Panc1 (cell line): ENCODE measurements at regions not wholly inside any gene's neighbourhood (a gene's known extent, or its start where the extent isn't known, plus 50 kb on each side); places are given as distances from the start of the nearest gene placed in this dataset.
A peak's percentile ranks its signal among the peaks of the same experiment; 100 is the strongest.

Experiments used
- ATAC-seq: fragments of 200-7000 bp; cut with Tn5 transposase; 2 replicates; pipeline ENCODE4 v1.9.1; 2020; ENCODE audit warnings: mild to moderate bottlenecking, moderate library complexity
- BruUV-seq: library from RNA; stranded (reverse); fragments of 400-500 nt; replicated peaks from 2 replicates; lab custom pipeline; 2021; lab: Mats Ljungman, UMichigan
- CTCF ChIA-PET: fragments of 300-600 bp; sonication (Branson Sonifier 250); formaldehyde crosslinking; loops from one replicate; lab custom pipeline; 2022; ENCODE audit warnings: antibody characterized with exemption; lab: Charles Lee
- POLR2A ChIA-PET: fragments of 300-600 bp; sonication (Branson Sonifier 250); formaldehyde crosslinking; loops from one replicate; lab custom pipeline; 2022; ENCODE audit warnings: antibody characterized with exemption; lab: Charles Lee
- DNase-seq: peaks from one replicate; pipeline ENCODE4 v3.0.0-alpha.2; 2010; ENCODE audit warnings: low read depth, low spot score
- H3K27ac ChIP-seq: 2 replicates; pipeline ENCODE4 v1.5.1; 2011; ENCODE audit warnings: mild to moderate bottlenecking, low read length, inconsistent platforms
- H3K27me3 ChIP-seq: fragments of 200-500 bp; sonication (Bioruptor generic); 2 replicates; pipeline ENCODE4 v1.6.0; 2014; ENCODE audit warnings: low read length, inconsistent platforms; ENCODE audit not compliant: control insufficient read depth, insufficient read depth
- H3K36me3 ChIP-seq: fragments of 200-500 bp; sonication (Bioruptor generic); 2 replicates; pipeline ENCODE4 v1.5.1; 2014; ENCODE audit warnings: inconsistent platforms, mild to moderate bottlenecking, low read length, moderate library complexity; ENCODE audit not compliant: control insufficient read depth, insufficient read depth
- H3K4me1 ChIP-seq: 2 replicates; pipeline ENCODE4 v1.5.1; 2011; ENCODE audit warnings: inconsistent platforms, mild to moderate bottlenecking, low read length, moderate library complexity; ENCODE audit not compliant: control insufficient read depth, insufficient read depth
- H3K4me3 ChIP-seq, 2 experiments: 2 replicates each; pipeline ENCODE4 v1.5.1; 2011 to 2012; ENCODE audit warnings: low read depth in 2 of 2, low read length in 2 of 2, mild to moderate bottlenecking in 2 of 2, inconsistent platforms in 1 of 2, moderate library complexity in 1 of 2
- H3K9me3 ChIP-seq: fragments of 200-500 bp; sonication (Bioruptor generic); 2 replicates; pipeline ENCODE4 v1.5.1; 2014; ENCODE audit warnings: low read depth, mild to moderate bottlenecking, inconsistent platforms, low read length, moderate library complexity; ENCODE audit not compliant: control insufficient read depth, insufficient read depth
- CTCF ChIP-seq: fragments of 450-650 bp; IDR thresholded peaks from 2 replicates; pipeline ENCODE4 v1.5.1; 2017; ENCODE audit warnings: mild to moderate bottlenecking
- POLR2AphosphoS5 ChIP-seq: IDR thresholded peaks from 2 replicates; pipeline ENCODE4 v1.6.1; 2012; ENCODE audit warnings: mild to moderate bottlenecking, low read depth, low read length, moderate library complexity
- REST ChIP-seq, 2 experiments: IDR thresholded peaks; 2 replicates each; pipeline ENCODE4 v1.6.1; 2011 to 2012; ENCODE audit warnings: low read depth in 2 of 2, control low read depth in 1 of 2, low read length in 1 of 2, mild to moderate bottlenecking in 1 of 2, moderate library complexity in 1 of 2; ENCODE audit not compliant: insufficient read depth in 1 of 2
- SIN3A ChIP-seq: IDR thresholded peaks from 2 replicates; pipeline ENCODE4 v1.6.1; 2012; ENCODE audit warnings: low read depth, mild to moderate bottlenecking, low read length, moderate library complexity, borderline replicate concordance; ENCODE audit not compliant: insufficient read depth
- TCF7L2 ChIP-seq: IDR thresholded peaks from 2 replicates; pipeline ENCODE4 v1.6.1; 2011; ENCODE audit warnings: mild to moderate bottlenecking, low read depth, low read length, inconsistent platforms
- in situ Hi-C: cut with HindIII; loops from 2 replicates; pipeline ENCODE4 v1.10.0; 2016; ENCODE audit warnings: low sequenced_read_pairs, low pct_unique_long_range_greater_than_20kb
- intact Hi-C: fragments of 100-400 bp; cut with micrococcal nuclease; formaldehyde crosslinking; loops from one replicate; pipeline ENCODE4 v1.10.0; 2022; ENCODE audit not compliant: unreplicated experiment

GRCh38 chr3:16053794-16054193 is 120.7 kb upstream of the GALNT15 start:
- peak overlapping the region; percentile 51; the same call in 1 of the 2 replicates for H3K27ac ChIP-seq
- H3K4me3 ChIP-seq, result no peak overlapping the region
- in situ Hi-C loops (no loop called here), intact Hi-C loops (no loop called here)
- no TSS peak for BruUV-seq
- POLR2A ChIA-PET, result no interaction called here
- no peaks in the 10 kb centered on the region for H3K27me3 ChIP-seq
- TF ChIP-seq REST (IDR thresholded peaks at IDR 0.05; ENCODE audit: insufficient read depth in 1 of 2, low read depth in 2 of 2, low read length in 1 of 2), result no peak
- TF ChIP-seq POLR2AphosphoS5, result no peak
- no peak for TF ChIP-seq SIN3A
- no peak for TF ChIP-seq CTCF
- DNase-seq, result no peak
- H3K36me3 ChIP-seq, result no peaks in the 10 kb centered on the region
- CTCF ChIA-PET, result no interaction called here
- ATAC-seq, result no peak
- peaks cover 8% of the 10 kb centered on the region for H3K4me1 ChIP-seq
- no peaks in the 10 kb centered on the region for H3K9me3 ChIP-seq

- DNase-seq (no peak), ATAC-seq (no peak)
- Histone ChIP-seq H3K4me1 (peaks cover 16% of the 10 kb centered on the region), H3K36me3 (no peaks in the 10 kb centered on the region), H3K27me3 (no peaks in the 10 kb centered on the region), H3K9me3 (no peaks in the 10 kb centered on the region), H3K4me3 (no peak overlapping the region), H3K27ac (peak overlapping the region; percentile 34; the same call in 1 of the 2 replicates)
- TF ChIP-seq SIN3A (no peak), TCF7L2 (no peak), POLR2AphosphoS5 (no peak), CTCF (no peak), REST (IDR thresholded peaks at IDR 0.05; ENCODE audit: insufficient read depth in 1 of 2, low read depth in 2 of 2, low read length in 1 of 2) (no peak)
- in situ Hi-C loops, result no loop called here
- intact Hi-C loops, result no loop called here
- no TSS peak for BruUV-seq
- ChIA-PET POLR2A (no interaction called here), CTCF (no interaction called here)
Measured at GRCh38 chr3:16055606-16056211, 118.8 kb upstream of the GALNT15 start.
